Mucosa of rectum (tissue), 2 donors: ENCODE measurements at regions not wholly inside any gene's neighbourhood (a gene's known extent, or its start where the extent isn't known, plus 50 kb on each side); places are given as distances from the start of the nearest gene placed in this dataset.

Experiments used
- H3K27ac ChIP-seq, 2 donors: one replicate each; pipeline ENCODE4 v1.7.0; 2013; ENCODE audit warnings: inconsistent platforms in 2 of 2, low read depth in 2 of 2, low read length in 2 of 2
- H3K27me3 ChIP-seq, 2 donors: one replicate each; pipeline ENCODE4 v1.7.0; 2013; ENCODE audit warnings: low read length in 2 of 2; ENCODE audit not compliant: control insufficient read depth in 2 of 2, insufficient read depth in 2 of 2
- H3K36me3 ChIP-seq, 2 donors: one replicate each; pipeline ENCODE4 v1.7.0; 2013; ENCODE audit warnings: low read length in 2 of 2; ENCODE audit not compliant: control insufficient read depth in 2 of 2, insufficient read depth in 2 of 2
- H3K4me1 ChIP-seq, 2 donors: one replicate each; pipeline ENCODE4 v1.7.0; 2013; ENCODE audit warnings: low read length in 2 of 2, mild to moderate bottlenecking in 1 of 2; ENCODE audit not compliant: control insufficient read depth in 2 of 2, insufficient read depth in 2 of 2
- H3K4me3 ChIP-seq, 2 donors: one replicate each; pipeline ENCODE4 v1.7.0; 2013; ENCODE audit warnings: low read length in 2 of 2
- H3K9ac ChIP-seq, 2 donors: one replicate each; pipeline ENCODE4 v1.7.0; 2013; ENCODE audit warnings: low read length in 2 of 2, low read depth in 1 of 2, mild to moderate bottlenecking in 1 of 2
- H3K9me3 ChIP-seq, 2 donors: one replicate each; pipeline ENCODE4 v1.7.0; 2013; ENCODE audit warnings: low read length in 2 of 2; ENCODE audit not compliant: control insufficient read depth in 2 of 2
- donor health status: healthy.
- donor health status: Normal muscosa, but diverticular disease.

GRCh38 chr7:116355424-116355765, 144.1 kb upstream of the CAV2 start:
- H3K4me1 ChIP-seq = no peaks in the 10 kb centered on the region
- H3K36me3 ChIP-seq = no peaks in the 10 kb centered on the region
- no peaks in the 10 kb centered on the region for H3K9me3 ChIP-seq
- H3K4me3 ChIP-seq = no peak overlapping the region
- no peaks in the 10 kb centered on the region for H3K27me3 ChIP-seq
- H3K27ac ChIP-seq = peak overlapping the region; percentile 60 to 71
- no peak overlapping the region for H3K9ac ChIP-seq

GRCh38 chr7:116356333-116356965, 143.1 kb upstream of the CAV2 start:
- Histone ChIP-seq H3K9ac (no peak overlapping the region), H3K9me3 (no peaks in the 10 kb centered on the region), H3K27ac (no peak overlapping the region), H3K4me3 (no peak overlapping the region), H3K36me3 (no peaks in the 10 kb centered on the region), H3K4me1 (no peaks in the 10 kb centered on the region), H3K27me3 (no peaks in the 10 kb centered on the region)

- Histone ChIP-seq H3K36me3 (no peaks in the 10 kb centered on the region), H3K4me1 (no peaks in the 10 kb centered on the region), H3K9me3 (no peaks in the 10 kb centered on the region), H3K4me3 (no peak overlapping the region), H3K27ac (no peak overlapping the region), H3K9ac (no peak overlapping the region), H3K27me3 (no peaks in the 10 kb centered on the region)
Measured at GRCh38 chr7:116356979-116357378, 142.6 kb upstream of the CAV2 start.

- Histone ChIP-seq H3K4me3 (no peak overlapping the region), H3K27me3 (no peaks in the 10 kb centered on the region), H3K9me3 (no peaks in the 10 kb centered on the region), H3K27ac (no peak overlapping the region), H3K9ac (no peak overlapping the region), H3K4me1 (no peaks in the 10 kb centered on the region), H3K36me3 (no peaks in the 10 kb centered on the region)
Measured at GRCh38 chr7:116357781-116358670, 141.5 kb upstream of the CAV2 start.

- Histone ChIP-seq H3K27me3 (no peaks in the 10 kb centered on the region), H3K4me3 (no peak overlapping the region), H3K4me1 (no peaks in the 10 kb centered on the region), H3K27ac (no peak overlapping the region), H3K9ac (no peak overlapping the region), H3K9me3 (no peaks in the 10 kb centered on the region), H3K36me3 (no peaks in the 10 kb centered on the region)
Measured at GRCh38 chr7:116361767-116362166, 137.8 kb upstream of the CAV2 start.

- no peaks in the 10 kb centered on the region for H3K9me3 ChIP-seq
- no peaks in the 10 kb centered on the region for H3K36me3 ChIP-seq
- no peaks in the 10 kb centered on the region for H3K27me3 ChIP-seq
- no peak overlapping the region for H3K4me3 ChIP-seq
- H3K27ac ChIP-seq = no peak overlapping the region
- H3K4me1 ChIP-seq = no peaks in the 10 kb centered on the region
- H3K9ac ChIP-seq = no peak overlapping the region
Measured at GRCh38 chr7:116363637-116364432, 135.7 kb upstream of the CAV2 start.

- H3K9ac ChIP-seq = no peak overlapping the region
- no peaks in the 10 kb centered on the region for H3K9me3 ChIP-seq
- no peak overlapping the region for H3K27ac ChIP-seq
- no peak overlapping the region for H3K4me3 ChIP-seq
- H3K36me3 ChIP-seq = no peaks in the 10 kb centered on the region
- H3K27me3 ChIP-seq = no peaks in the 10 kb centered on the region
- H3K4me1 ChIP-seq = no peaks in the 10 kb centered on the region
Measured at GRCh38 chr7:116364469-116364868, 135.1 kb upstream of the CAV2 start.

- no peak overlapping the region for H3K9ac ChIP-seq
- no peaks in the 10 kb centered on the region for H3K4me1 ChIP-seq
- H3K9me3 ChIP-seq = no peaks in the 10 kb centered on the region
- no peaks in the 10 kb centered on the region for H3K27me3 ChIP-seq
- no peaks in the 10 kb centered on the region for H3K36me3 ChIP-seq
- H3K27ac ChIP-seq = no peak overlapping the region
- no peak overlapping the region for H3K4me3 ChIP-seq
Measured at GRCh38 chr7:116365797-116366196, 133.7 kb upstream of the CAV2 start.

- Histone ChIP-seq H3K4me1 (no peaks in the 10 kb centered on the region), H3K36me3 (no peaks in the 10 kb centered on the region), H3K9me3 (no peaks in the 10 kb centered on the region), H3K27ac (no peak overlapping the region), H3K27me3 (no peaks in the 10 kb centered on the region), H3K4me3 (no peak overlapping the region), H3K9ac (no peak overlapping the region)
Measured at GRCh38 chr7:116367171-116367813, 132.2 kb upstream of the CAV2 start.

- Histone ChIP-seq H3K36me3 (no peaks in the 10 kb centered on the region), H3K27ac (no peak overlapping the region), H3K4me3 (no peak overlapping the region), H3K4me1 (no peaks in the 10 kb centered on the region), H3K9ac (no peak overlapping the region), H3K9me3 (no peaks in the 10 kb centered on the region), H3K27me3 (no peaks in the 10 kb centered on the region)
Measured at GRCh38 chr7:116368965-116369364, 130.6 kb upstream of the CAV2 start.
